ENCODE measurements at regions not wholly inside any gene's neighbourhood (a gene's known extent, or its start where the extent isn't known, plus 50 kb on each side); places are given as distances from the start of the nearest gene placed in this dataset.
"Not testable (repeated sequence)": the region's sequence is repeated elsewhere in the genome, so short reads cannot be mapped to it uniquely, and the experiment has no call there.

- no peaks in the 10 kb centered on the region for H4K20me1 ChIP-seq (ENCODE audit: insufficient read depth)
- TF ChIP-seq EZH2 (IDR thresholded peaks at IDR 0.05; ENCODE audit: insufficient read depth, poor library complexity, severe bottlenecking): no peak
- no peak for TF ChIP-seq EZH2phosphoT487 (IDR thresholded peaks at IDR 0.05; ENCODE audit: insufficient read depth, low read depth)
- H2AFZ ChIP-seq: no peak overlapping the region
- in situ Hi-C loops (cut with MboI): no loop called here
- WGBS, 2 experiments (ENCODE audit: low coverage in 1 of 2, low lambda C conversion rate in 2 of 2, missing lambda C conversion rate in 2 of 2): 29% methylated on average over 4 of the region's 4 CpGs
- H3F3A ChIP-seq (ENCODE audit: insufficient read depth): no peaks in the 10 kb centered on the region
- no peaks in the 10 kb centered on the region for H3K9me2 ChIP-seq (ENCODE audit: insufficient read depth)
- no peak for DNase-seq
- no peaks in the 10 kb centered on the region for H3K9me3 ChIP-seq (ENCODE audit: low read depth)
- no peaks in the 10 kb centered on the region for H3K4me1 ChIP-seq (ENCODE audit: insufficient read depth)
- H3K27me3 ChIP-seq (replicated peaks; ENCODE audit: insufficient read depth): no peaks in the 10 kb centered on the region
- no peaks in the 10 kb centered on the region for H3K36me3 ChIP-seq (ENCODE audit: low read depth)
- H3K27ac ChIP-seq: no peak overlapping the region
- H3K4me3 ChIP-seq: no peak overlapping the region
- H3K9ac ChIP-seq: no peak overlapping the region
- no peaks in the 10 kb centered on the region for H3K79me2 ChIP-seq (ENCODE audit: insufficient read depth)
- no peak overlapping the region for H3K4me2 ChIP-seq (ENCODE audit: unreplicated experiment)
These were observed 1086.9 kb downstream of the TMEM121 start for GRCh38 chr14:106613256-106613655.

DNA sequence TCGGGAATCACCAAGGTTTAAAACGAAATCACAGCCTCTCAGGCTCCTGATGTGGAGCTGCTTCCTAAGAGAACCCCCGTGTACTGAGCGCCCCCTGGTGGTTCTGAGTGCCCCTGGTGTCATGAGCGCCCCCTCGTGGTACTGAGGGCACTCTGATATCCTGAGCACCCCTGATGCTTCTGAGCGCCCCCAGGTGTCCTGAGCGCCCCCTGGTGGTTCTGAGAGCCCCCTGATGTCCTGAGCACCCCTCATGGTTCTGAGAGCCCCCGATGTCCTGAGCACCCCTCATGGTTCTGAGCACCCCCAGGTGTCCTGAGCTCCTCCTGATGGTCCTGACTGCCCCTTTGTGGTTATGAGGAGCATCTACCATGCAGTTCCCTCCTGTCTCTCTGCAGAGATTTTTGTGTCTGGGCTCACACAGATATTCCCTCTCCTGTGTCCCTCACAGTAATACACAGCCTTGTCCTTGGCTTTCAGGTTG lies 1092.1 kb downstream of the TMEM121 start:
- H3K27me3 ChIP-seq (replicated peaks; ENCODE audit: insufficient read depth); H3K9me3 ChIP-seq (ENCODE audit: low read depth); H3F3A ChIP-seq (ENCODE audit: insufficient read depth); H3K9me2 ChIP-seq (ENCODE audit: insufficient read depth); H3K4me3 ChIP-seq; H3K36me3 ChIP-seq (ENCODE audit: low read depth); in situ Hi-C loops (cut with MboI); H4K20me1 ChIP-seq (ENCODE audit: insufficient read depth); H3K4me2 ChIP-seq (ENCODE audit: unreplicated experiment); H3K79me2 ChIP-seq (ENCODE audit: insufficient read depth); H3K27ac ChIP-seq; H2AFZ ChIP-seq; H3K4me1 ChIP-seq (ENCODE audit: insufficient read depth); H3K9ac ChIP-seq: not testable (repeated sequence)
- WGBS, 2 experiments (ENCODE audit: low coverage in 1 of 2, low lambda C conversion rate in 2 of 2, missing lambda C conversion rate in 2 of 2): 27 to 46% methylated on average over 4 to 9 of the region's 9 CpGs
- DNase-seq: peak; percentile 9

DNA sequence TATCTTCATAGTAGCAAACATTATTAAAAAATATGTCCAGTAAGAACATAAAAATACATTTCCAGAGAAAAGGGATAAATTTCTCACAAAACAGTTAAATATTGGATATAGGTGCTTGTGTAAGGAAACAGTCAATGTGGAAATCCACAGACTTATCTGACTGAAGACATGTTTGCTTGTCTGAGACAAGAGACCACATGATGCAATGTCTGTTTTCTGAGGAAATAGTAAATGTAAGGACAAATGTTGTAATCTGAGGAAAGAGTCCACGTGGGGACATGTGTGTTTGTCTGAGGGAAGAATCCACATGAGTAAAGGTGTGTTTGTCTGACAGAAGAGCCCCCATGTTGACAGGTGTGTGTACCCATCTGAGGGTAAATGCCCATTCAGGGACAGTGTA lies 1093.2 kb downstream of the TMEM121 start:
- Histone ChIP-seq H3F3A (ENCODE audit: insufficient read depth) (no peaks in the 10 kb centered on the region), H3K4me3 (no peak overlapping the region), H3K27ac (no peak overlapping the region), H3K4me1 (ENCODE audit: insufficient read depth) (no peaks in the 10 kb centered on the region), H3K9me2 (ENCODE audit: insufficient read depth) (no peaks in the 10 kb centered on the region), H3K9ac (no peak overlapping the region), H3K27me3 (replicated peaks; ENCODE audit: insufficient read depth) (no peaks in the 10 kb centered on the region), H4K20me1 (ENCODE audit: insufficient read depth) (no peaks in the 10 kb centered on the region), H3K4me2 (ENCODE audit: unreplicated experiment) (no peak overlapping the region), H3K9me3 (ENCODE audit: low read depth) (no peaks in the 10 kb centered on the region), H3K36me3 (ENCODE audit: low read depth) (no peaks in the 10 kb centered on the region), H3K79me2 (ENCODE audit: insufficient read depth) (no peaks in the 10 kb centered on the region), H2AFZ (no peak overlapping the region)
- in situ Hi-C loops (cut with MboI): no loop called here
- no peak for TF ChIP-seq EZH2 (IDR thresholded peaks at IDR 0.05; ENCODE audit: insufficient read depth, poor library complexity, severe bottlenecking)
- no peak for DNase-seq
- 0% methylated on average over 1 of the region's 1 CpG for WGBS, 2 experiments (ENCODE audit: low coverage in 1 of 2, low lambda C conversion rate in 2 of 2, missing lambda C conversion rate in 2 of 2)

GRCh38 chr14:106620368-106620767 lies 1094.0 kb downstream of the TMEM121 start:
- no peaks in the 10 kb centered on the region for H3K79me2 ChIP-seq (ENCODE audit: insufficient read depth)
- H3K9me2 ChIP-seq (ENCODE audit: insufficient read depth): no peaks in the 10 kb centered on the region
- H3K36me3 ChIP-seq (ENCODE audit: low read depth): no peaks in the 10 kb centered on the region
- H3K4me3 ChIP-seq: no peak overlapping the region
- no peaks in the 10 kb centered on the region for H3K4me1 ChIP-seq (ENCODE audit: insufficient read depth)
- WGBS, 2 experiments (ENCODE audit: low coverage in 1 of 2, low lambda C conversion rate in 2 of 2, missing lambda C conversion rate in 2 of 2): 17 to 18% methylated on average over 2 of the region's 2 CpGs
- H4K20me1 ChIP-seq (ENCODE audit: insufficient read depth): no peaks in the 10 kb centered on the region
- H3K27me3 ChIP-seq (replicated peaks; ENCODE audit: insufficient read depth): no peaks in the 10 kb centered on the region
- H3K9ac ChIP-seq: no peak overlapping the region
- DNase-seq: no peak
- TF ChIP-seq EZH2 (IDR thresholded peaks at IDR 0.05; ENCODE audit: insufficient read depth, poor library complexity, severe bottlenecking): no peak
- no peak for TF ChIP-seq EZH2phosphoT487 (IDR thresholded peaks at IDR 0.05; ENCODE audit: insufficient read depth, low read depth)
- H3F3A ChIP-seq (ENCODE audit: insufficient read depth): no peaks in the 10 kb centered on the region
- no peak overlapping the region for H3K4me2 ChIP-seq (ENCODE audit: unreplicated experiment)
- in situ Hi-C loops (cut with MboI): no loop called here
- no peak overlapping the region for H3K27ac ChIP-seq
- H3K9me3 ChIP-seq (ENCODE audit: low read depth): no peaks in the 10 kb centered on the region
- no peak overlapping the region for H2AFZ ChIP-seq

GRCh38 chr14:106622200-106622745 lies 1095.9 kb downstream of the TMEM121 start:
- 21 to 22% methylated on average over 12 of the region's 12 CpGs for whole genome bisulfite sequencing, 2 experiments (ENCODE audit: low coverage in 1 of 2, low lambda C conversion rate in 2 of 2, missing lambda C conversion rate in 2 of 2)
- Histone ChIP-seq H3K4me3 (no peak overlapping the region), H3K9ac (no peak overlapping the region), H3K27me3 (replicated peaks; ENCODE audit: insufficient read depth) (no peaks in the 10 kb centered on the region), H3K4me2 (ENCODE audit: unreplicated experiment) (no peak overlapping the region), H4K20me1 (ENCODE audit: insufficient read depth) (no peaks in the 10 kb centered on the region), H3K79me2 (ENCODE audit: insufficient read depth) (no peaks in the 10 kb centered on the region), H3K27ac (no peak overlapping the region), H3K9me2 (ENCODE audit: insufficient read depth) (no peaks in the 10 kb centered on the region), H2AFZ (no peak overlapping the region), H3K4me1 (ENCODE audit: insufficient read depth) (no peaks in the 10 kb centered on the region), H3F3A (ENCODE audit: insufficient read depth) (no peaks in the 10 kb centered on the region), H3K9me3 (ENCODE audit: low read depth) (no peaks in the 10 kb centered on the region), H3K36me3 (ENCODE audit: low read depth) (no peaks in the 10 kb centered on the region)
- TF ChIP-seq EZH2 (IDR thresholded peaks at IDR 0.05; ENCODE audit: insufficient read depth, poor library complexity, severe bottlenecking): no peak
- TF ChIP-seq EZH2phosphoT487 (IDR thresholded peaks at IDR 0.05; ENCODE audit: insufficient read depth, low read depth): no peak
- DNase-seq: no peak
- in situ Hi-C loops (cut with MboI): no loop called here
